GM18861 (cell line): ENCODE measurements at regions not wholly inside any gene's neighbourhood (a gene's known extent, or its start where the extent isn't known, plus 50 kb on each side); places are given as distances from the start of the nearest gene placed in this dataset.

ENCODE experiments used
- ATAC-seq: cut with Tn5 transposase; IDR thresholded peaks from one replicate; pipeline ENCODE4 v1.9.1; 2021; ENCODE audit not compliant: unreplicated experiment

DNA sequence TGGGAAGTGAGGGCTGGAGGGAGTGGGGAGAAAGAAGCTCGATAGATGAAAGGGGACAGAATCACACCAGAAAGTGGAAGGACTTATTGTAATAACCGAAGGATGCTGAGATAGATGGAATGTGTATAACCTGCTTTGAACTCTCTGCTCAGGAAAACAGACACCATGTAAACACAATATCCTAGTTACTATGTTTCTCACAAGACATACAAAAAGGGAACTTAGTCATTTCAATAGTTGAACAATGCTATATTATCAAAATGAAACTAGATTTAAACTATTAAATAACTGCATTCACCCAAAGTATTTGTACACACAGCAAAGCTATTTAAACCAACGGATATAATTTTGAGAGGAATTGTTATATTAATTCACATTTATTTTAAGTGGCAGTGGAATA lies 108.3 kb upstream of the GADL1 start:
- ATAC-seq = peak; percentile 72

- ATAC-seq = peak; percentile 77
Measured at GRCh38 chr3:31004025-31004678, 109.7 kb upstream of the GADL1 start.

DNA sequence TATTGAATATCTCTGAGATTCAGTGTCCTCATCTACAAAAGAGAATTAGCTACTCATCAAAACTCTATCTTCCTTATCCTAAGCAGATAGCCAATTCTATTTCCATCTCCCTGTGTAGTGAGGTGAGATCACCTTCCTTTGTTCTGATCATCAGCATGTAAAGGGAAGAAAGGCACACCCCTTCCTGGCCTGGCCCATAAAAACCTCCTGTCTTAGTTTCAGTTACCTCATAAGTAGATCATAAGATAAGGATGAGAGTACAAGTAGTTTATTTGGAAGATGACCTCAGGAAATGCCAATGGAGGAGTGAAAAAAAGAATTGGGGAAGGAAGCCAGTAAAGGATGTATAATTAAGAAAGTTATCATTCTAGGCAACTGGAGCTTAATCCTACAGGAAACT lies 114.5 kb upstream of the GADL1 start:
- ATAC-seq = no peak

GRCh38 chr3:31009881-31010280 lies 115.4 kb upstream of the GADL1 start:
- no peak for ATAC-seq

DNA sequence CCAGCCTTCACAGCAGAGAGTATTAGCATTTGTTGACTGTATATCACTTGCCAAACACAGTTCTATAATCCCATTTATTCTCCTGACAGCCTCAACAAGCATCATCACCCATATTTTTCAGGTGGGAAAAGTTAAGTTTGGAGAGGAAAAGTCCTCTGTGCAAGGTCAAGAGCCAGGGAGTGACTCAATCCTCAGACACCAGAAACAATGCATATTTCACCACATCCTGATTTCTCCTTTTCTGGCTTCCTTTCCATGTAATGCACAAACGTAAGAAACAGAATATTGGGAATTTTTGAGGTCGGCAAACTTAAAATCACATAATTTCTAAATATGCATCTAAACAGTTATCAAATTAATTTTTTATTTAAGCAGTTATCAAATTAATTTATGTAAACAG lies 116.0 kb upstream of the GADL1 start:
- no peak for ATAC-seq

- ATAC-seq = no peak
Measured at GRCh38 chr3:31011380-31011779, 116.9 kb upstream of the GADL1 start.

- ATAC-seq = no peak
Measured at GRCh38 chr3:31013090-31013489, 118.6 kb upstream of the GADL1 start.

DNA sequence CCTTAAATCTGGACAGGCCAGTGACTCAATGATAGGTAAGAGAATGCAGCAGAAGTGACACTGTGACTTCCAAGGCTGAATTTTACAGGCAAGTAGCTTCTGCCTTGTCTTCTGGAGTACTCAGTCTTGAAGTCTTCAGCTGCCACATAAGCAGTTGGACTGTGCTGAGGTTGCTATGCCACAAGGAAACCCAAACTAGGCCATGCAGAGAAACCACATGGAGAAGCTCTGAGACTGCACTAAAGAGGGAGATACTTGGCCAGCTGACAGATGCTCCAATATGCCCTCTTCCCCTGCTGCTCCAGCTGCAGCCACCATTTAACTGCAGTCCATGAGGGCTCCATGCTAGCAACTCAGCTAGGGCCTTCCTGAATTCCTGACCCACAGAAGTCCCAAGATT lies 119.4 kb upstream of the GADL1 start:
- no peak for ATAC-seq

DNA sequence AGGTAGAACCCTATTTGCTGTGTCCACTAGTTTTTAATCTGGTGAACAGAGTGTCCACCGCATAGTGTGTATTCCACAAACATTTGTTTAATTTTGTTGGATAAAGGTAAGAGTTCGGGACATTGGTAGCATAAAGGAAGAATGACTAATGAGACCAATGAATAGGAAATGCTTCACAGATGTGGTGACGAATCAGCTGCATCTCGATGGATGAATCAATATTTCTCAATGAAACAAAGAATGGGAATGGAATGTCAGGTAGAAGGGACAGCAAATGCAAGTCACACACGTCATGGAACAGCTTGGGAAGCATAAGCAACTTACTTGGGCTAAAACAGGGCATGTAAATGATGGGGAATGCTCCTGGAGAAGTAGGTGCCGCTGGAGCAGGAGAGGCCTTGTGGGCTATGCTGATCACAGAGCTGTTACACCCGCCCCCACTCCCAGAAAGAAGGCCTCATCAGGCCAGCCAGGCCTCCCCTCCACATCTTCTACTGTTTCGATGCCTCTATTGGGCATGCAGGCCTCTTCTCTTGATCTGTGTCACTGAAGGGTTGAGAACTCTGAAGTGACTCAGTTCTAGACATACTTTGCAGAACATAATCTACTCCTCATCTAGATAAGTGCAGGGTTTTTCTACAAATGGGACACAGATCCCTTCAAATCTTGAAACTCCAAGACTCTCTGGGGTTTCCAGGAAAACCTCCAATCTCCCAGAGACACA lies 120.0 kb upstream of the GADL1 start:
- ATAC-seq = no peak

- no peak for ATAC-seq
Measured at GRCh38 chr3:31016196-31016595, 121.7 kb upstream of the GADL1 start.

GRCh38 chr3:31022716-31023115 lies 128.3 kb upstream of the GADL1 start:
- no peak for ATAC-seq

DNA sequence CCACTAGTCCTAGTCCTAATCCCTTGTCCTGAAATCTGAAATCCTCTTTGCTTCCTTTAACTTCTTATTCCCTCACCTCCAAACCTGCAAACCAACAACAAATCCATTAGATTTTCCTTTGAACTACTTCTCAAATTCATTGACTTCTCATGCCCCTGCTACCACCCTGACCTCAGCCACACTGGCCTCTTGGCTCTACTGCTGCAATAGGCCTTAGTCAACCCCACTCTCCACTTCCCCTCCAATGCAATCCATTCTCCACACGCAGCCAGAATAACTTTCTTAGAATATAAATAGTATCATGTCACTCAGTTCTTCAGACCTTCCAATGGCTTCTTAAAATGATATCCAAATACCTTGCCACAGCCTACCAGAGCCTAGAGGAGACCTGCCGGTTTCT lies 131.1 kb upstream of the GADL1 start:
- no peak for ATAC-seq

- no peak for ATAC-seq
Measured at GRCh38 chr3:31027191-31027761, 132.8 kb upstream of the GADL1 start.

DNA sequence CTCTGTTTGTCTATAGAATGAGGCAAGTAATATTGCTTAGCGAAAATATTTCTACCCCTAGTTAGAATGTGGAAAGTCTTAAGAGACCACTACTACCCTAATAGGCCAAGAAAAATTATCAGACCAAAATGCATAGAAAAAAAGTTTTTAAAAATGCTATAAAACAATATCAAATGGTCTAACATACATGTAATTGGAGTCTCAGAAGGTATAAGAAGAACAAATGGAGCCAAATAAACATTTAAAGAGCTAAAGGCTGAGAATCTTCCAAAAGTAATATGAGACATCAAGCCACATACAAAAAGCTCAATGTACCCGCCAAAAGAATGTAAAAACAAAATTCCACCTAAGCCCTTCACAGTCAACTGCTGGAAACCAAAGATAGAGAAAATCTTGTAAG lies 133.5 kb upstream of the GADL1 start:
- no peak for ATAC-seq

- ATAC-seq = no peak
Measured at GRCh38 chr3:31028766-31029165, 134.3 kb upstream of the GADL1 start.

DNA sequence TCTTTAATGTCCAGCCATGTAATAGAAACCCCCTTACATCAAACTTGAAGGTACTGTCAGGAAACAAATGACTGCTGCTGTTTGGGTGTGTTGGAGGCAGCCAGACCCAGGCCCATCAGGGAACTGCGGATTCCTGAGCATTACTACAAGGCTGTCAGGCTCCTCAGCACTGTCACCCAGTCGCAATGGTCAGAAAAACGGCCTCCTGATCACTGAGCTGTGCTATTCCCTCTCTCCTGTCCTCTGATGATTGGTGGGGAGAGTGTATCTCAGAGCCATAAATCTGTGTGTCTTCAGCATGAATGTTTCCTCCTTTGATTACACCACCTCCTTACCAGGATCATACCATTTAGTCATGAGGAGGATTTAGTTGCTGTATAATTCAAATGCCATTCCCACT lies 135.2 kb upstream of the GADL1 start:
- no peak for ATAC-seq

DNA sequence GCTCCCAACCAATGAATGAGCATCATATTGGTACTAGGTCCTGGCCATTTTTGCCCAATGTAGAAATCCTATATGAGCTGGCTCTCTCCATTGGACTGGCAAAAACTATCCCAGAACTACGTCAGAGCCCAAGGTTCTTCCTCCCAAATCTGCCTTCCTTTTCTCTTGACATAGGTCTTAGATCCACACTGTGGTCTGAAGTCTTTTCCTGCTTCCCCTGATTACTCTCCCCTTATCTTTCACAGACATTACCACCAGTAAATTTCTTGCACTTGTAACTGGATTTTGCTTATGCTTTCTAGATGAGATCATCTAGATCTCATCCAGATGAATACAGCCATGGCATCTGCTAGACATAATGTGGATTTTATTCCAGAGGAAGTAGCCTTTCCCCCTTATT lies 141.2 kb upstream of the GADL1 start:
- ATAC-seq = no peak

- ATAC-seq = no peak
Measured at GRCh38 chr3:31038086-31038739, 143.8 kb upstream of the GADL1 start.

- ATAC-seq = no peak
Measured at GRCh38 chr3:31039145-31039544, 144.7 kb upstream of the GADL1 start.

DNA sequence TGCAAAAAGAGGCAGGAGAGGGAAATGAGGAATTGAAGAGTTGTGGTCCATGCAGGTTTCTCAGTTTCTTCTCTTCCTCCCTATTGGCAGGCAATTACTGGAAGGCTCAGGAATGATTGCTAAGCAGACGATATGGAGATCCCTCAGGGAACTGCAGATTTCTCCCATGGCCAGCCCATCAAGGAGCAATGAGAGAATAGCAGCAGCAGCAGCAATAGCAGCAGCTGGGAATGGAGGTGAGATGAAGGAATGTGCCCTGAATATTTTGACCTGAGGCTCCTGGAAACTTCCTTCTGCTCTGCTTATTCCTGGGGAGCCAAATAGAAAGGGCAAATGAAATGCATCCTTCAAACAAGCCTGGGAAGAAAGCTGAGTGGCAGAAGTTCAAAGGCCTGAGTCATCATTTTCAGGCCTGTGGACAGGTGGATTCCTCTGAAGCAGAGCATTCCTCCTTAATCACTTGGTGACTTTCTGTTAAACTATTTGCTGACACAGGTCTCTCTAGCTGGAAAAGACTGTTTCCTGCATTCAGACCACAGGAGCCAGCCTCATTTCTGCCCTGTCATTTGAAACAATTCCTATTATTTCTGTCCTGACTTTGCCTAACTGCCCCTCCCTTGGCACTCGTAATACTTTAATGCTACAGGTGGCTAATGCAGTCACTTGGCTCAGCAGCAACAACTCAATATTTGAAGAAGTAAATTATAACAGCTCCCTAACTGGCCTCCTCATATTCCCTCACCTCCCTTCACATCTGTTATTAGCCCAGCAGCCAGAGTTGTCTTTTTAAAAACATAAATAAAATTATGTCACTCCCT lies 146.9 kb upstream of the GADL1 start:
- ATAC-seq = no peak

DNA sequence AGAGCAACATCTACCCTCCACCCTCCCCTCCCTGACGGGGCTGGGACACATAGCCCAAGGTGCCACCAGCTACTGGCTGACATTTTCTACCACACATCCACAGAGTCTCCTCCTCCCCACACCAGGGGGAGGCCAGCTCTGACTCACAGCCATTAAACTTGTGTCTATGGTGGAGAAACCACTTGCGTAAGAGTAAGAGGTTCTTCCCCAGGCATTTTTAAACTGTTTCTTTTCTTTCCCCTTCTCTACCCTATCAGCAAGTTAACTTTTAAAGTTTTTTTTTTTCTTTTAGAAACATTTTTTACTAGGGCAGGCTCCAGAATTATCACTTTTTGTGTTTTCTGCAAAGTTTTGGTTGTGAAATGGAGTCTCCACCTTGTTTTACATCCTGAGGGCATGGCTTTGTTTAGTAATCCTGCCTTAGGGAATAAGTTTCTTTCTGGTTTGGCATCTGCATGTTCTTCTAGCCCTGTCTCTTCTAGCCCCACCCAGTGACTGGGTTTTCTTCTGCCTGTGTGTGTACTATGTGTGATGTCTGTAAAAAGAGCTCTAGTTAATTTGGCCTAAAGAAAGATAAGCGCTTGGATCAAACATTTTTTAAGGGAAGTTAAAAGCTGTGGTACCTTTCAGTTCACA lies 148.8 kb upstream of the GADL1 start:
- no peak for ATAC-seq
